Activated CD8-positive, alpha-beta T cell treated with anti-CD3 and anti-CD28 coated beads for 36 hours (primary cell): ENCODE measurements at regions not wholly inside any gene's neighbourhood (a gene's known extent, or its start where the extent isn't known, plus 50 kb on each side); places are given as distances from the start of the nearest gene placed in this dataset.
A peak's percentile ranks its signal among the peaks of the same experiment; 100 is the strongest.

ENCODE experiments used
- ATAC-seq: fragments of 200-7000 bp; cut with Tn5 transposase; one replicate; pipeline ENCODE4 v1.10.0; 2021; ENCODE audit warnings: mild to moderate bottlenecking, moderate library complexity
- CTCF ChIA-PET: fragments of 350-600 bp; sonication (Branson Sonifier 250); formaldehyde crosslinking; loops from one replicate; lab custom pipeline; 2021; ENCODE audit warnings: antibody characterized with exemption; lab: Charles Lee
- POLR2A ChIA-PET: fragments of 350-600 bp; sonication (Branson Sonifier 250); formaldehyde crosslinking; loops from one replicate; lab custom pipeline; 2021; ENCODE audit warnings: antibody characterized with exemption; lab: Charles Lee
- DNase-seq: peaks from one replicate; pipeline ENCODE4 v3.0.0-alpha.2; 2020
- H3K27ac Mint-ChIP-seq: one replicate; pipeline ENCODE4 v1.8.0; 2021; ENCODE audit warnings: mild to moderate bottlenecking, mixed read lengths
- H3K27me3 Mint-ChIP-seq: one replicate; pipeline ENCODE4 v1.8.0; 2021; ENCODE audit warnings: mixed read lengths
- H3K36me3 Mint-ChIP-seq: one replicate; pipeline ENCODE4 v1.8.0; 2021; ENCODE audit warnings: low read depth, mixed read lengths
- H3K4me1 Mint-ChIP-seq: one replicate; pipeline ENCODE4 v1.8.0; 2021; ENCODE audit warnings: low read depth, mixed read lengths
- H3K4me3 Mint-ChIP-seq: one replicate; pipeline ENCODE4 v1.8.0; 2021; ENCODE audit warnings: mild to moderate bottlenecking, moderate library complexity, mixed read lengths
- H3K9me3 Mint-ChIP-seq: one replicate; pipeline ENCODE4 v1.8.0; 2021; ENCODE audit warnings: mixed read lengths
- intact Hi-C: fragments of 100-400 bp; cut with micrococcal nuclease; formaldehyde crosslinking; loops from one replicate; pipeline ENCODE4 v1.10.0; 2022
- TF ChIP-seq, protein P1 (sequence below): fragments of 200-600 bp; IDR thresholded peaks from one replicate; pipeline ENCODE4 v1.8.0; 2022; ENCODE audit warnings: antibody characterized with exemption, mild to moderate bottlenecking

- peaks cover 2% of the 10 kb centered on the region for H3K9me3 Mint-ChIP-seq
- H3K27me3 Mint-ChIP-seq, result no peaks in the 10 kb centered on the region
- peaks cover 55% of the 10 kb centered on the region for H3K4me1 Mint-ChIP-seq
- no peak overlapping the region for H3K4me3 Mint-ChIP-seq
- TF ChIP-seq, protein P1, sequence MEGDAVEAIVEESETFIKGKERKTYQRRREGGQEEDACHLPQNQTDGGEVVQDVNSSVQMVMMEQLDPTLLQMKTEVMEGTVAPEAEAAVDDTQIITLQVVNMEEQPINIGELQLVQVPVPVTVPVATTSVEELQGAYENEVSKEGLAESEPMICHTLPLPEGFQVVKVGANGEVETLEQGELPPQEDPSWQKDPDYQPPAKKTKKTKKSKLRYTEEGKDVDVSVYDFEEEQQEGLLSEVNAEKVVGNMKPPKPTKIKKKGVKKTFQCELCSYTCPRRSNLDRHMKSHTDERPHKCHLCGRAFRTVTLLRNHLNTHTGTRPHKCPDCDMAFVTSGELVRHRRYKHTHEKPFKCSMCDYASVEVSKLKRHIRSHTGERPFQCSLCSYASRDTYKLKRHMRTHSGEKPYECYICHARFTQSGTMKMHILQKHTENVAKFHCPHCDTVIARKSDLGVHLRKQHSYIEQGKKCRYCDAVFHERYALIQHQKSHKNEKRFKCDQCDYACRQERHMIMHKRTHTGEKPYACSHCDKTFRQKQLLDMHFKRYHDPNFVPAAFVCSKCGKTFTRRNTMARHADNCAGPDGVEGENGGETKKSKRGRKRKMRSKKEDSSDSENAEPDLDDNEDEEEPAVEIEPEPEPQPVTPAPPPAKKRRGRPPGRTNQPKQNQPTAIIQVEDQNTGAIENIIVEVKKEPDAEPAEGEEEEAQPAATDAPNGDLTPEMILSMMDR, result no peak
- ChIA-PET POLR2A (interaction anchor here (0.6 to 1.2 kb wide), 2 partner anchors 68 to 434 kb away, joined by 4 to 5 read pairs; partner anchors contain the start of gene ARRDC3), CTCF (interaction anchor here (0.8 to 1.5 kb wide), 4 partner anchors 19 to 384 kb away, joined by 3 read pairs; no protein-coding TSS in a partner anchor)
- DNase-seq (no peak), ATAC-seq (no peak)
- intact Hi-C loops, result loop anchor here (2.0 kb wide), 1 partner anchor 35 kb away; no protein-coding TSS in a partner anchor
- no peak overlapping the region for H3K27ac Mint-ChIP-seq
- peaks cover 4% of the 10 kb centered on the region for H3K36me3 Mint-ChIP-seq
These were observed 67.4 kb downstream of the ARRDC3 start for GRCh38 chr5:91315701-91316100.

- ATAC-seq, result peak; percentile 82
- intact Hi-C loops, result loop anchor here (2.0 to 5.0 kb wide), 4 partner anchors 33 to 65 kb away; no protein-coding TSS in a partner anchor
- peaks cover 4% of the 10 kb centered on the region for H3K36me3 Mint-ChIP-seq
- H3K4me1 Mint-ChIP-seq, result peaks cover 51% of the 10 kb centered on the region
- ChIA-PET POLR2A (interaction anchor here (1.1 to 2.2 kb wide), 6 partner anchors 18 to 71 kb away, joined by 3 to 10 read pairs (median 6); partner anchors contain the start of gene ARRDC3), CTCF (interaction anchor here (0.7 to 2.2 kb wide), 10 partner anchors 33 to 382 kb away, joined by 3 to 8 read pairs (median 3); partner anchors contain the start of gene ARRDC3)
- peaks cover 2% of the 10 kb centered on the region for H3K9me3 Mint-ChIP-seq
- peak overlapping the region; percentile 75 for H3K4me3 Mint-ChIP-seq
- peak overlapping the region; percentile 93 for H3K27ac Mint-ChIP-seq
- peak; percentile 95 for DNase-seq
- no peaks in the 10 kb centered on the region for H3K27me3 Mint-ChIP-seq
- TF ChIP-seq, protein P1, result no peak
These were observed 69.1 kb downstream of the ARRDC3 start for GRCh38 chr5:91313757-91314673.

- ATAC-seq (no peak), DNase-seq (no peak)
- ChIA-PET POLR2A (interaction anchor here (0.7 to 0.8 kb wide), 2 partner anchors 68 to 71 kb away, joined by 3 to 4 read pairs; partner anchors contain the start of gene ARRDC3), CTCF (interaction anchor here (0.9 to 2.2 kb wide), 2 partner anchors 32 to 72 kb away, joined by 5 to 6 read pairs; no protein-coding TSS in a partner anchor)
- intact Hi-C loops, result loop anchor here (2.0 to 5.0 kb wide), 3 partner anchors 45 to 66 kb away; no protein-coding TSS in a partner anchor
- H3K4me1 Mint-ChIP-seq, result peaks cover 47% of the 10 kb centered on the region
- peak overlapping the region; percentile 90 for H3K27ac Mint-ChIP-seq
- TF ChIP-seq, protein P1, result no peak
- H3K9me3 Mint-ChIP-seq, result peaks cover 2% of the 10 kb centered on the region
- no peaks in the 10 kb centered on the region for H3K27me3 Mint-ChIP-seq
- peak overlapping the region; percentile 75 for H3K4me3 Mint-ChIP-seq
- peaks cover 4% of the 10 kb centered on the region for H3K36me3 Mint-ChIP-seq
These were observed 70.4 kb downstream of the ARRDC3 start for GRCh38 chr5:91312698-91313097.

- intact Hi-C loops, result loop anchor here (1.0 to 5.0 kb wide), 4 partner anchors 20 to 67 kb away; no protein-coding TSS in a partner anchor
- no peaks in the 10 kb centered on the region for H3K27me3 Mint-ChIP-seq
- H3K4me1 Mint-ChIP-seq, result peaks cover 45% of the 10 kb centered on the region
- DNase-seq (peak; percentile 87), ATAC-seq (peak; percentile 79)
- TF ChIP-seq, protein P1, result no peak
- peak overlapping the region; percentile 75 for H3K4me3 Mint-ChIP-seq
- ChIA-PET POLR2A (interaction anchor here (0.8 to 1.7 kb wide), 6 partner anchors 9 to 71 kb away, joined by 3 to 11 read pairs (median 6); partner anchors contain the start of gene ARRDC3), CTCF (interaction anchor here (0.9 to 1.3 kb wide), 3 partner anchors 73 to 86 kb away, joined by 4 to 5 read pairs (median 5); no protein-coding TSS in a partner anchor)
- peak overlapping the region; percentile 90 for H3K27ac Mint-ChIP-seq
- H3K9me3 Mint-ChIP-seq, result peaks cover 2% of the 10 kb centered on the region
- peaks cover 4% of the 10 kb centered on the region for H3K36me3 Mint-ChIP-seq
These were observed 71.2 kb downstream of the ARRDC3 start for GRCh38 chr5:91311697-91312501.
